CD14-positive monocyte (primary cell): ENCODE measurements at regions not wholly inside any gene's neighbourhood (a gene's known extent, or its start where the extent isn't known, plus 50 kb on each side); places are given as distances from the start of the nearest gene placed in this dataset.
A peak's percentile ranks its signal among the peaks of the same experiment; 100 is the strongest.

Experiments
- DNase-seq, 3 donors: peaks; one replicate each; pipeline ENCODE4 v3.0.0-alpha.2; 2011 to 2022
- H2AFZ ChIP-seq: 2 replicates; pipeline ENCODE4 v1.6.0; 2012; ENCODE audit warnings: mild to moderate bottlenecking, low read depth, low read length, inconsistent platforms; ENCODE audit not compliant: insufficient read depth, poor library complexity, severe bottlenecking
- H3K27ac ChIP-seq, 2 donors: 1 replicate in 1 of 2; 2 replicates in 1 of 2; pipeline ENCODE4 v1.5.1; 2012 to 2013; ENCODE audit warnings: low read length in 2 of 2, control low read depth in 1 of 2, inconsistent platforms in 1 of 2, low read depth in 1 of 2, mild to moderate bottlenecking in 1 of 2
- H3K27me3 ChIP-seq, 2 donors: one replicate each; pipeline versions ENCODE4 v1.6.0 to v1.6.1; 2011 to 2013; ENCODE audit warnings: low read length in 2 of 2; ENCODE audit not compliant: control insufficient read depth in 2 of 2, insufficient read depth in 2 of 2
- H3K36me3 ChIP-seq, 2 donors: replicated peaks in 1 of 2; 1 replicate in 1 of 2; 2 replicates in 1 of 2; pipeline versions ENCODE4 v1.5.1 to v1.6.1; 2012 to 2013; ENCODE audit warnings: low read length in 2 of 2, control low read depth in 1 of 2, inconsistent platforms in 1 of 2, mild to moderate bottlenecking in 1 of 2; ENCODE audit not compliant: insufficient read depth in 2 of 2, control insufficient read depth in 1 of 2
- H3K4me1 ChIP-seq, 2 donors: 1 replicate in 1 of 2; 2 replicates in 1 of 2; pipeline versions ENCODE4 v1.5.1 to v1.6.1; 2012 to 2013; ENCODE audit warnings: low read length in 2 of 2, control low read depth in 1 of 2, inconsistent platforms in 1 of 2, mild to moderate bottlenecking in 1 of 2, moderate library complexity in 1 of 2; ENCODE audit not compliant: insufficient read depth in 2 of 2, control insufficient read depth in 1 of 2
- H3K4me2 ChIP-seq: replicated peaks from 2 replicates; pipeline ENCODE3; 2012; ENCODE audit warnings: low read length, moderate library complexity, mild to moderate bottlenecking; ENCODE audit not compliant: poor library complexity, severe bottlenecking; ENCODE audit errors: extremely low read depth
- H3K4me3 ChIP-seq, 3 experiments: fragments of 200-600 bp in 1 of 3; sonication (generic) in 1 of 3; replicated peaks in 1 of 3; 1 replicate in 2 of 3; 2 replicates in 1 of 3; pipeline ENCODE4 v1.5.1; 2011 to 2013; ENCODE audit warnings: low read length in 3 of 3, mild to moderate bottlenecking in 3 of 3, control low read depth in 2 of 3, low read depth in 2 of 3, inconsistent platforms in 1 of 3, moderate library complexity in 1 of 3
- H3K79me2 ChIP-seq: 2 replicates; pipeline ENCODE4 v1.6.0; 2012; ENCODE audit warnings: mild to moderate bottlenecking, control low read depth, inconsistent platforms, low read length, moderate library complexity; ENCODE audit not compliant: insufficient read depth
- H3K9ac ChIP-seq: 2 replicates; pipeline ENCODE4 v1.6.0; 2017; ENCODE audit warnings: low read length, mild to moderate bottlenecking; ENCODE audit not compliant: insufficient read depth, poor library complexity, severe bottlenecking
- H3K9me3 ChIP-seq, 2 donors: replicated peaks in 1 of 2; 1 replicate in 1 of 2; 2 replicates in 1 of 2; pipeline versions ENCODE4 v1.5.1 to v1.6.1; 2012 to 2013; ENCODE audit warnings: low read length in 2 of 2, control low read depth in 1 of 2; ENCODE audit not compliant: control insufficient read depth in 1 of 2, insufficient read depth in 1 of 2
- H4K20me1 ChIP-seq: 2 replicates; pipeline ENCODE4 v1.6.0; 2012; ENCODE audit warnings: mild to moderate bottlenecking, low read length, control low read depth, moderate library complexity; ENCODE audit not compliant: insufficient read depth
- H3K27ac Mint-ChIP-seq, 7 donors: one replicate each; pipeline ENCODE4 v1.8.0; 2020; ENCODE audit warnings: mild to moderate bottlenecking in 7 of 7, mixed read lengths in 7 of 7, moderate library complexity in 6 of 7, inconsistent platforms in 2 of 7
- H3K27me3 Mint-ChIP-seq, 3 donors: one replicate each; pipeline ENCODE4 v1.8.0; 2021 to 2022; ENCODE audit warnings: low read depth in 3 of 3, mild to moderate bottlenecking in 3 of 3, mixed read lengths in 3 of 3, moderate library complexity in 3 of 3, inconsistent platforms in 1 of 3
- H3K36me3 Mint-ChIP-seq, 2 donors: one replicate each; pipeline ENCODE4 v1.8.0; 2020; ENCODE audit warnings: mixed read lengths in 2 of 2, inconsistent platforms in 1 of 2, mild to moderate bottlenecking in 1 of 2
- H3K4me1 Mint-ChIP-seq: one replicate; pipeline ENCODE4 v1.8.0; 2020; ENCODE audit warnings: mild to moderate bottlenecking, mixed read lengths
- H3K4me3 Mint-ChIP-seq, 2 donors: one replicate each; pipeline ENCODE4 v1.8.0; 2020; ENCODE audit warnings: mild to moderate bottlenecking in 2 of 2, mixed read lengths in 2 of 2, moderate library complexity in 1 of 2
- H3K9me3 Mint-ChIP-seq, 7 donors: one replicate each; pipeline ENCODE4 v1.8.0; 2020 to 2022; ENCODE audit warnings: mixed read lengths in 7 of 7, mild to moderate bottlenecking in 6 of 7, moderate library complexity in 6 of 7, inconsistent platforms in 2 of 7
- WGBS: methylation state at CpG from one replicate; pipeline ENCODE4 v1.1.5; 2013; ENCODE audit warnings: missing lambda C conversion rate; ENCODE audit not compliant: insufficient coverage; 5-methylcytosine and 5-hydroxymethylcytosine counted together
- intact Hi-C, 2 donors: fragments of 100-400 bp; cut with micrococcal nuclease; formaldehyde crosslinking; loops; one replicate each; pipeline versions ENCODE4 v1.15.0 to v1.15.1; 2023
- TF ChIP-seq, protein P1 (sequence below): fragments of 200-600 bp; IDR thresholded peaks from one replicate; pipeline ENCODE4 v1.8.0; 2022; ENCODE audit warnings: antibody characterized with exemption, mild to moderate bottlenecking

DNA sequence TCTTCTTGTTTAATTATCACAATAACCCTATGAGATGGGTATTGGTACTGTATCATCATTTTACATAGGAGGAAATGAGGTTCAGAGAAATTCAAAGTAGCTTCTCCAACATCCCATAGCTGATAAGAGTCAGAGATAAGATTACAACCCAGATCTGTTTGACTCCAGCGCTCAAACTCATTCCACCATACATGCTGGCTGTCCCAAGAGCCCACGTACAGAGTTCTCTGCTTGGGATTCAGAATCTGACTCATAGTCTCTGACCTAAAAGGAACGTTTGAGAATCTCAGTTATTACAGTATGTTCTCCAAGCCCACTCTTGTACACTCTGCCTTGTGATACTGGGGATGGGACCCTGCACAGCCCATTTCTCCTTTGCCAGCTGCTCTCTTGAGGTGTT lies 90.2 kb downstream of the TMEM215 start:
- Histone ChIP-seq H3K79me2 (no peaks in the 10 kb centered on the region), H3K4me2 (no peak overlapping the region), H2AFZ (no peak overlapping the region), H3K27me3 (peaks cover 0 to 6% of the 10 kb centered on the region in 2 donors), H3K4me3 (no peak overlapping the region), H3K36me3 (no peaks in the 10 kb centered on the region), H3K9me3 (no peaks in the 10 kb centered on the region), H4K20me1 (no peaks in the 10 kb centered on the region), H3K27ac (no peak overlapping the region), H3K4me1 (peaks cover under 1 to 2% of the 10 kb centered on the region in 2 donors), H3K9ac (no peak overlapping the region)
- Mint-ChIP-seq H3K27ac (no peak overlapping the region), H3K36me3 (no peaks in the 10 kb centered on the region), H3K27me3 (peaks cover 18 to 31% (median 30%) of the 10 kb centered on the region in 3 donors), H3K4me3 (peak overlapping the region in 1 of 2 donors; percentile 19), H3K9me3 (peaks cover 0 to 3% (median 1%) of the 10 kb centered on the region in 7 donors), H3K4me1 (peaks cover 10% of the 10 kb centered on the region)
- intact Hi-C loops = no loop called here
- WGBS = no CpG with 5 or more reads among the region's 3 CpGs
- DNase-seq = no peak
- TF ChIP-seq, protein P1, sequence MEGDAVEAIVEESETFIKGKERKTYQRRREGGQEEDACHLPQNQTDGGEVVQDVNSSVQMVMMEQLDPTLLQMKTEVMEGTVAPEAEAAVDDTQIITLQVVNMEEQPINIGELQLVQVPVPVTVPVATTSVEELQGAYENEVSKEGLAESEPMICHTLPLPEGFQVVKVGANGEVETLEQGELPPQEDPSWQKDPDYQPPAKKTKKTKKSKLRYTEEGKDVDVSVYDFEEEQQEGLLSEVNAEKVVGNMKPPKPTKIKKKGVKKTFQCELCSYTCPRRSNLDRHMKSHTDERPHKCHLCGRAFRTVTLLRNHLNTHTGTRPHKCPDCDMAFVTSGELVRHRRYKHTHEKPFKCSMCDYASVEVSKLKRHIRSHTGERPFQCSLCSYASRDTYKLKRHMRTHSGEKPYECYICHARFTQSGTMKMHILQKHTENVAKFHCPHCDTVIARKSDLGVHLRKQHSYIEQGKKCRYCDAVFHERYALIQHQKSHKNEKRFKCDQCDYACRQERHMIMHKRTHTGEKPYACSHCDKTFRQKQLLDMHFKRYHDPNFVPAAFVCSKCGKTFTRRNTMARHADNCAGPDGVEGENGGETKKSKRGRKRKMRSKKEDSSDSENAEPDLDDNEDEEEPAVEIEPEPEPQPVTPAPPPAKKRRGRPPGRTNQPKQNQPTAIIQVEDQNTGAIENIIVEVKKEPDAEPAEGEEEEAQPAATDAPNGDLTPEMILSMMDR = no peak

DNA sequence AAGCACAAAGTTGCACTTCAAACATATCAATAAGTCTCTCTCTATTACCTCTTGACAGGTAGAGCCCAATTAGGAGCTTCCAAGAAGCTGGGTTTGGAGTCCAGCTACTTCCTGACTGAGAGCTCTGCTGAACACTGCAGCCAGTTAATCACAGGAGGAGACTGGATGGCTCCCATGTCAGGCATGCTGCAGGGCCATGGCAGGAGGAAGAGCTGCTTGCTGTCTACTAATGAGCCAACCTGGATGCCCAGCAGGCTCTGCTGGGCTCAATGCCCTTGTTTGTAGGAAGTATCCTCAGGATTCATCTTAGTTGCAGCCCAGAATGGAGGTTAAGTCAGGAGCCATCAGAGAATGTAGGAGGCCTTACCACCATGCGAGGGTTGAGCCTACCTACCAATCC lies 91.9 kb downstream of the TMEM215 start:
- TF ChIP-seq, protein P1 = no peak
- no peaks in the 10 kb centered on the region for H4K20me1 ChIP-seq
- H3K27me3 ChIP-seq = peaks cover 0 to 3% of the 10 kb centered on the region in 2 donors
- no peak overlapping the region for H3K9ac ChIP-seq
- no peak overlapping the region for H3K27ac Mint-ChIP-seq
- no peaks in the 10 kb centered on the region for H3K9me3 ChIP-seq
- H3K4me3 ChIP-seq = no peak overlapping the region
- H3K27ac ChIP-seq = no peak overlapping the region
- H3K4me2 ChIP-seq = no peak overlapping the region
- 89% methylated on average over 1 of the region's 1 CpG for WGBS
- intact Hi-C loops = no loop called here
- peaks cover 0 to 2% (median 0%) of the 10 kb centered on the region in 7 donors for H3K9me3 Mint-ChIP-seq
- H3K79me2 ChIP-seq = no peaks in the 10 kb centered on the region
- DNase-seq = no peak
- no peak overlapping the region for H3K4me3 Mint-ChIP-seq
- H3K4me1 Mint-ChIP-seq = no peaks in the 10 kb centered on the region
- no peaks in the 10 kb centered on the region for H3K4me1 ChIP-seq
- H3K36me3 ChIP-seq = no peaks in the 10 kb centered on the region
- H2AFZ ChIP-seq = no peak overlapping the region
- no peaks in the 10 kb centered on the region for H3K36me3 Mint-ChIP-seq
- peaks cover 21 to 37% (median 30%) of the 10 kb centered on the region in 3 donors for H3K27me3 Mint-ChIP-seq
